Stomach (tissue), 8 donors: ENCODE measurements at regions not wholly inside any gene's neighbourhood (a gene's known extent, or its start where the extent isn't known, plus 50 kb on each side); places are given as distances from the start of the nearest gene placed in this dataset.

Experiments used
- DNase-seq, 2 donors: peaks; one replicate each; pipeline versions ENCODE4 v3.0.0 to v3.0.0-alpha.2; 2013 to 2019
- H3K27ac ChIP-seq, 5 donors: fragments of 200-600 bp in 4 of 5; sonication (generic) in 4 of 5; one replicate each; pipeline ENCODE4 v1.5.1; 2013 to 2019; ENCODE audit warnings: mild to moderate bottlenecking in 1 of 5, moderate library complexity in 1 of 5
- H3K27me3 ChIP-seq, 3 donors: fragments of 200-600 bp; sonication (generic); one replicate each; pipeline ENCODE4 v1.5.1; 2017 to 2019; ENCODE audit warnings: mixed run types in 1 of 3
- H3K36me3 ChIP-seq, 4 donors: fragments of 200-600 bp; sonication (generic); 1 replicate in 3 of 4; 2 replicates in 1 of 4; pipeline ENCODE4 v1.5.1; 2016 to 2019
- H3K4me1 ChIP-seq, 4 donors: fragments of 200-600 bp; sonication (generic); one replicate each; pipeline ENCODE4 v1.5.1; 2016 to 2019
- H3K4me3 ChIP-seq, 4 donors: fragments of 200-600 bp; sonication (generic) in 3 of 4; one replicate each; pipeline ENCODE4 v1.5.1; 2016 to 2019; ENCODE audit warnings: mild to moderate bottlenecking in 1 of 4
- H3K9me3 ChIP-seq, 4 donors: fragments of 200-600 bp; sonication (generic); one replicate each; pipeline ENCODE4 v1.5.1; 2016 to 2019
- CTCF ChIP-seq, 7 experiments: fragments of 450-650 bp in 4 of 7; fragments of 200-600 bp in 3 of 7; sonication (generic) in 3 of 7; IDR thresholded peaks; one replicate each; pipeline ENCODE4 v1.5.1; 2016 to 2019; ENCODE audit warnings: antibody characterized with exemption in 7 of 7, control low read depth in 2 of 7, mild to moderate bottlenecking in 1 of 7
- EP300 ChIP-seq: sonication (generic); formaldehyde crosslinking; IDR thresholded peaks from one replicate; pipeline ENCODE4 v1.6.1; 2017; ENCODE audit warnings: antibody characterized with exemption
- POLR2A ChIP-seq, 4 donors: fragments of 450-650 bp; IDR thresholded peaks; one replicate each; pipeline ENCODE4 v1.6.1; 2016; ENCODE audit warnings: antibody characterized with exemption in 4 of 4, control low read depth in 2 of 4, mild to moderate bottlenecking in 1 of 4, moderate library complexity in 1 of 4
- POLR2AphosphoS5 ChIP-seq, 3 donors: sonication (generic); formaldehyde crosslinking; IDR thresholded peaks; one replicate each; pipeline ENCODE4 v1.6.1; 2016; ENCODE audit warnings: antibody characterized with exemption in 3 of 3
- WGBS, 5 donors: extraction: QIAGEN DNeasy Blood & Tissue Kit in 3 of 5; methylation state at CpG; one replicate each; pipeline versions ENCODE4 v1.1.5 to v1.1.7; 2013 to 2018; 5-methylcytosine and 5-hydroxymethylcytosine counted together
- intact Hi-C: fragments of 100-400 bp; cut with DNase I; formaldehyde crosslinking; loops from one replicate; pipeline ENCODE4 v1.15.1; 2023; ENCODE audit warnings: low total_unique reads
- donor health status: healthy with polysubstance abuse.
- donor health status: Bipolar disorder and iron deficiency.
- donor health status: healthy.

GRCh38 chr6:40037271-40037670 lies 103.0 kb upstream of the MOCS1 start:
- Histone ChIP-seq H3K27me3 (peaks cover 0 to 5% (median 3%) of the 10 kb centered on the region in 3 donors), H3K27ac (no peak overlapping the region), H3K4me1 (no peaks in the 10 kb centered on the region), H3K9me3 (peaks cover 0 to 17% (median 9%) of the 10 kb centered on the region in 4 donors), H3K4me3 (no peak overlapping the region), H3K36me3 (no peaks in the 10 kb centered on the region)
- DNase-seq: no peak
- no peak for TF ChIP-seq POLR2A (IDR thresholded peaks at IDR 0.05)
- TF ChIP-seq EP300: no peak
- no peak for TF ChIP-seq CTCF (IDR thresholded peaks at IDR 0.05)
- TF ChIP-seq POLR2AphosphoS5 (IDR thresholded peaks at IDR 0.05): no peak
- intact Hi-C loops: no loop called here

DNA sequence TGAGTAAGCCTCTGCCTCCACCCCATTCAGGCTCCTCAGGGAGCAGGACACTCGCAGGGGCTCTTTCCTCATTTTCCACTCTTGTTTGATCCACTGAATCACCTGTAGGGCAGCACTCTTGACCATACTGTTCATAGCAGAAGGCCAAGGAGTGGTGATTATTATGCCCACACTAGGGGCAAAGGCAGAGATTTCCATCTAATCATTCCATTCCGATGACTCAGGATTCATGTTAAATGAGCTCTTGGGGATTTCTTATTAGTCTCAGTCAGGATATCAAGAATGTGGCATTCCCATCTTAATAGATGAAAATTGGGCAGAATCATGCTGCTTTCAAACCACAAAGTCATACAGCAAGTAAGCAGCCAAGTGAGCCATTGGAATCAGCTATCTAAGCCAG lies 101.9 kb upstream of the MOCS1 start:
- TF ChIP-seq CTCF (IDR thresholded peaks at IDR 0.05): no peak
- TF ChIP-seq EP300: no peak
- TF ChIP-seq POLR2A (IDR thresholded peaks at IDR 0.05): no peak
- no peak for TF ChIP-seq POLR2AphosphoS5 (IDR thresholded peaks at IDR 0.05)
- no peaks in the 10 kb centered on the region for H3K36me3 ChIP-seq
- H3K9me3 ChIP-seq: peaks cover 0 to 6% (median under 1%) of the 10 kb centered on the region in 4 donors
- no peak overlapping the region for H3K4me3 ChIP-seq
- H3K27ac ChIP-seq: no peak overlapping the region
- H3K27me3 ChIP-seq: peaks cover 0 to 3% (median 0%) of the 10 kb centered on the region in 3 donors
- H3K4me1 ChIP-seq: no peaks in the 10 kb centered on the region
- intact Hi-C loops: no loop called here
- 82 to 91% (median 90%) methylated on average over 2 of the region's 2 CpGs for WGBS, 5 donors
- no peak for DNase-seq

- no peak overlapping the region for H3K4me3 ChIP-seq
- no peak for TF ChIP-seq POLR2AphosphoS5 (IDR thresholded peaks at IDR 0.05)
- no peak for TF ChIP-seq CTCF (IDR thresholded peaks at IDR 0.05)
- no peak for TF ChIP-seq EP300
- TF ChIP-seq POLR2A (IDR thresholded peaks at IDR 0.05): no peak
- WGBS, 5 donors: 78 to 92% (median 88%) methylated on average over 1 of the region's 1 CpG
- H3K9me3 ChIP-seq: no peaks in the 10 kb centered on the region
- H3K27ac ChIP-seq: no peak overlapping the region
- H3K36me3 ChIP-seq: no peaks in the 10 kb centered on the region
- no peak for DNase-seq
- no peaks in the 10 kb centered on the region for H3K27me3 ChIP-seq
- intact Hi-C loops: no loop called here
- H3K4me1 ChIP-seq: no peaks in the 10 kb centered on the region
These were observed 94.2 kb upstream of the MOCS1 start for GRCh38 chr6:40028449-40028848.

DNA sequence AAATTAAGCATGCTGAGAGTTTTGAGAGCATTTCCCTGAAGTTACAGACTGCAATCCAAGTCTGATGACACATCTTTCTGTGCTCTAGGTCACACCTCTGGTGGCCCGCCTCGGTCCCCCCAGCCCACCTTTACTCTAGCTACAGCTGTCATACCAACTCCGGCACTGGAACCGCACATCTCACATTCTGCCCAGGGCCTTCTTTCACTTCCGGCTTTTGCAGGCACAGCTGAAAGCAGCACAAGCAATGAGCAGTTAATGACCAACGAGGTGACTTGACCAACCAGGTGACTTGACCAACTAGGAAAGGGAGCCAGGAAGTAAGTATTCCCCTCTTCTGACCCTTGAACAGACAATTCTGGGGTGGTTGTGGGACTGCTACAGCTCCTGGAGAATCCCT lies 88.6 kb upstream of the MOCS1 start:
- intact Hi-C loops: no loop called here
- Histone ChIP-seq H3K36me3 (no peaks in the 10 kb centered on the region), H3K9me3 (peaks cover 0 to 7% (median 3%) of the 10 kb centered on the region in 4 donors), H3K4me1 (no peaks in the 10 kb centered on the region), H3K27me3 (no peaks in the 10 kb centered on the region), H3K27ac (no peak overlapping the region), H3K4me3 (no peak overlapping the region)
- no peak for DNase-seq
- 82 to 89% (median 84%) methylated on average over 6 of the region's 6 CpGs for WGBS, 5 donors
- TF ChIP-seq POLR2A (IDR thresholded peaks at IDR 0.05) (no peak), EP300 (no peak), CTCF (IDR thresholded peaks at IDR 0.05) (no peak), POLR2AphosphoS5 (IDR thresholded peaks at IDR 0.05) (no peak)
